SU-DHL-6 (cell line): ENCODE measurements at regions not wholly inside any gene's neighbourhood (a gene's known extent, or its start where the extent isn't known, plus 50 kb on each side); places are given as distances from the start of the nearest gene placed in this dataset.

Experiments
- H2AFZ ChIP-seq: fragments of 200-600 bp; sonication (generic); 2 replicates; pipeline ENCODE4 v1.6.1; 2014; ENCODE audit warnings: low read depth, mild to moderate bottlenecking, moderate library complexity, mixed read lengths, antibody characterized with exemption, low read length; ENCODE audit not compliant: severe bottlenecking
- H3F3A ChIP-seq: fragments of 200-600 bp; shearing (Covaris generic); 2 replicates; pipeline ENCODE4 v1.6.0; 2016; ENCODE audit warnings: antibody characterized with exemption, mild to moderate bottlenecking; ENCODE audit not compliant: insufficient read depth
- H3K27ac ChIP-seq: fragments of 200-600 bp; sonication (generic); 2 replicates; pipeline ENCODE4 v1.5.1; 2016; ENCODE audit warnings: low read depth, mild to moderate bottlenecking, low read length, moderate library complexity, mixed read lengths
- H3K27me3 ChIP-seq: fragments of 200-600 bp; sonication (generic), shearing (Covaris generic); 2 replicates; pipeline ENCODE4 v1.6.0; 2014; ENCODE audit warnings: mild to moderate bottlenecking, low read length
- H3K36me3 ChIP-seq: fragments of 200-600 bp; sonication (generic); 2 replicates; pipeline ENCODE4 v1.6.1; 2014; ENCODE audit warnings: mild to moderate bottlenecking, low read length, mixed read lengths
- H3K4me2 ChIP-seq: fragments of 300-600, 200-600 bp; shearing (Covaris generic), sonication (generic); 2 replicates; pipeline ENCODE4 v1.6.0; 2014; ENCODE audit warnings: low read length, low read depth, mild to moderate bottlenecking; ENCODE audit not compliant: poor library complexity, severe bottlenecking
- H3K4me3 ChIP-seq: fragments of 200-600 bp; sonication (generic); 2 replicates; pipeline ENCODE4 v1.5.1; 2014; ENCODE audit warnings: antibody characterized with exemption, low read length, mild to moderate bottlenecking, mixed read lengths; ENCODE audit not compliant: insufficient read depth, poor library complexity, severe bottlenecking
- H3K79me2 ChIP-seq: fragments of 200-600 bp; sonication (generic); 2 replicates; pipeline ENCODE4 v1.6.1; 2014; ENCODE audit warnings: mild to moderate bottlenecking, low read length, moderate library complexity; ENCODE audit not compliant: insufficient read depth
- H3K9ac ChIP-seq: fragments of 200-600 bp; sonication (generic); 2 replicates; pipeline ENCODE4 v1.7.0; 2014; ENCODE audit warnings: mild to moderate bottlenecking, low read length
- H3K9me2 ChIP-seq: fragments of 200-600 bp; sonication (generic); replicated peaks from 2 replicates; pipeline ENCODE4 v1.6.1; 2014; ENCODE audit warnings: low read length; ENCODE audit not compliant: insufficient read depth
- H3K9me3 ChIP-seq: fragments of 200-600 bp; sonication (generic); 2 replicates; pipeline ENCODE4 v1.6.1; 2014; ENCODE audit warnings: low read length, mixed read lengths; ENCODE audit not compliant: insufficient read depth
- H4K20me1 ChIP-seq: fragments of 200-600 bp; sonication (generic); 2 replicates; pipeline ENCODE4 v1.6.1; 2014; ENCODE audit warnings: low read depth, mild to moderate bottlenecking, antibody characterized with exemption, low read length, moderate library complexity, mixed read lengths
- EZH2phosphoT487 ChIP-seq: fragments of 200-600 bp; sonication (generic), shearing (Covaris generic); conservative IDR thresholded peaks from 2 replicates; pipeline ENCODE4 v1.6.1; 2018; ENCODE audit warnings: mild to moderate bottlenecking, antibody characterized with exemption, low read length, moderate library complexity, mixed read lengths
- TF ChIP-seq, protein P1 (sequence below): fragments of 200-600 bp; sonication (generic); IDR thresholded peaks from one replicate; pipeline ENCODE4 v1.5.1; 2017; ENCODE audit warnings: antibody characterized with exemption, mild to moderate bottlenecking, low read length, moderate library complexity; ENCODE audit not compliant: insufficient read depth, poor library complexity, severe bottlenecking

DNA sequence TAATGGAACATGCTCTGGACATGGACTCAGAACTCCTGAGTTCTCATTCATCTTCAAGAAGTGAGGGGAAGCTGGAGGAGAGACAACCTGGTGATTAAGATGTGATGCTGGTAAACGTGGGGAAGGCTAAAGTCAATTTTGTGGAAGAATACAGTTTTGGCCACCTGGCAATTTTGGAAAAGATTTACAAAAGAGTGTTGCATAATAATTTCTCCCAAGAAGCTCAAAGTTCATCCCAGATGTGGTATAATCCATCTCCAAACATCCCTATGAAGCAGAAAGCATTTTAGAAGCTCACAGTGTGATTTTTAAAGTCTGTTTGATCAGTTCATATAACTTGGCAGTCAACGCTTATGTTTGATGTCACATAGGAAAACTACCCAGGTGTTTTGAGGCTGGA, 208.7 kb downstream of the LMX1A start:
- no peaks in the 10 kb centered on the region for H3K27me3 ChIP-seq
- H4K20me1 ChIP-seq = no peaks in the 10 kb centered on the region
- H3K4me3 ChIP-seq = no peak overlapping the region
- H3F3A ChIP-seq = no peaks in the 10 kb centered on the region
- no peak overlapping the region for H3K4me2 ChIP-seq
- TF ChIP-seq, protein P1, sequence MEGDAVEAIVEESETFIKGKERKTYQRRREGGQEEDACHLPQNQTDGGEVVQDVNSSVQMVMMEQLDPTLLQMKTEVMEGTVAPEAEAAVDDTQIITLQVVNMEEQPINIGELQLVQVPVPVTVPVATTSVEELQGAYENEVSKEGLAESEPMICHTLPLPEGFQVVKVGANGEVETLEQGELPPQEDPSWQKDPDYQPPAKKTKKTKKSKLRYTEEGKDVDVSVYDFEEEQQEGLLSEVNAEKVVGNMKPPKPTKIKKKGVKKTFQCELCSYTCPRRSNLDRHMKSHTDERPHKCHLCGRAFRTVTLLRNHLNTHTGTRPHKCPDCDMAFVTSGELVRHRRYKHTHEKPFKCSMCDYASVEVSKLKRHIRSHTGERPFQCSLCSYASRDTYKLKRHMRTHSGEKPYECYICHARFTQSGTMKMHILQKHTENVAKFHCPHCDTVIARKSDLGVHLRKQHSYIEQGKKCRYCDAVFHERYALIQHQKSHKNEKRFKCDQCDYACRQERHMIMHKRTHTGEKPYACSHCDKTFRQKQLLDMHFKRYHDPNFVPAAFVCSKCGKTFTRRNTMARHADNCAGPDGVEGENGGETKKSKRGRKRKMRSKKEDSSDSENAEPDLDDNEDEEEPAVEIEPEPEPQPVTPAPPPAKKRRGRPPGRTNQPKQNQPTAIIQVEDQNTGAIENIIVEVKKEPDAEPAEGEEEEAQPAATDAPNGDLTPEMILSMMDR = no peak
- TF ChIP-seq EZH2phosphoT487 = no peak
- no peaks in the 10 kb centered on the region for H3K36me3 ChIP-seq
- H3K27ac ChIP-seq = no peak overlapping the region
- H3K9ac ChIP-seq = no peak overlapping the region
- no peaks in the 10 kb centered on the region for H3K9me3 ChIP-seq
- H2AFZ ChIP-seq = no peak overlapping the region
- no peaks in the 10 kb centered on the region for H3K9me2 ChIP-seq
- H3K79me2 ChIP-seq = no peaks in the 10 kb centered on the region

- H3K9me3 ChIP-seq = no peaks in the 10 kb centered on the region
- no peaks in the 10 kb centered on the region for H3K79me2 ChIP-seq
- no peak overlapping the region for H3K9ac ChIP-seq
- H3K9me2 ChIP-seq = no peaks in the 10 kb centered on the region
- H3K27me3 ChIP-seq = no peaks in the 10 kb centered on the region
- H3K4me2 ChIP-seq = no peak overlapping the region
- TF ChIP-seq EZH2phosphoT487 = no peak
- TF ChIP-seq, protein P1 = peak; percentile 61
- no peak overlapping the region for H3K27ac ChIP-seq
- H2AFZ ChIP-seq = no peak overlapping the region
- H3K4me3 ChIP-seq = no peak overlapping the region
- H3K36me3 ChIP-seq = no peaks in the 10 kb centered on the region
- no peaks in the 10 kb centered on the region for H3F3A ChIP-seq
- no peaks in the 10 kb centered on the region for H4K20me1 ChIP-seq
Measured at GRCh38 chr1:165144757-165145397, 211.6 kb downstream of the LMX1A start.

DNA sequence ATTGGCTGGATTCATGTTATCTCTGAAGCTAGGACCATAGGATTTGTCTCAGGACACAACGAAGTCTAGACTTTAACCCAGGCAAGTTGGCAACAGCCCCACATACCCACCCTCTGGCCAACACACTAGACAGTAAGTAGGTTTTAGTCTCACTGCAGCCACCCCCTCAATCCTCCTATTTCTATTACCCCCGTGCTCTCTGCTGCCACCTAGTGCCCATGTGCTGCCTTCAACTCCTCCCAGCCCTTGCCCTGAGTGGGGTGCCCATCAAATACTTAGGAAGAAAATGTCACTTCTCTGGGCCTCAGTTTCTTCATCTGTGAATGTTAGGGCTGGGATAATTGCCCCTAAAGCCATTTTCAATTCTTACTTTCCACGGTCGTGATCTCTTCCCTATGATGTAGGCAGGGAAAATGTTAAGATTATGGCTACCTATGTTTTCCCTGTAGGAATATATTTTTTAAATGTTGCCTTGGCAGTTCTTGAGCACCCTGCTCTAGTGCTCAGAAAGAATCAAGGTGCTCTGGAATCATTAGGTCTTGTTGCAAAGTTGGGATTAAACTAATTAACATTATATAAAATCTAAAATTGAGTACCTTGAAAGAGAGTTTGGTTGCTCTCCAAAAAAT, 213.0 kb downstream of the LMX1A start:
- no peaks in the 10 kb centered on the region for H3K36me3 ChIP-seq
- H3K4me3 ChIP-seq = no peak overlapping the region
- H3K9me2 ChIP-seq = no peaks in the 10 kb centered on the region
- H3K9me3 ChIP-seq = no peaks in the 10 kb centered on the region
- no peaks in the 10 kb centered on the region for H4K20me1 ChIP-seq
- H3F3A ChIP-seq = no peaks in the 10 kb centered on the region
- no peaks in the 10 kb centered on the region for H3K79me2 ChIP-seq
- no peak overlapping the region for H2AFZ ChIP-seq
- TF ChIP-seq, protein P1 = peak; percentile 62
- no peak for TF ChIP-seq EZH2phosphoT487
- no peak overlapping the region for H3K9ac ChIP-seq
- H3K4me2 ChIP-seq = no peak overlapping the region
- no peaks in the 10 kb centered on the region for H3K27me3 ChIP-seq
- no peak overlapping the region for H3K27ac ChIP-seq
